H9 (cell line): ENCODE measurements at regions not wholly inside any gene's neighbourhood (a gene's known extent, or its start where the extent isn't known, plus 50 kb on each side); places are given as distances from the start of the nearest gene placed in this dataset.

Experiments used
- DNase-seq: peaks from one replicate; pipeline ENCODE4 v3.0.0-alpha.2; 2017
- H2AFZ ChIP-seq: one replicate; pipeline ENCODE4 v1.6.1; 2013; ENCODE audit warnings: mild to moderate bottlenecking, low read length, control low read depth, moderate library complexity
- H2AK5ac ChIP-seq: 2 replicates; pipeline ENCODE4 v1.6.1; 2013; ENCODE audit warnings: low read length, control low read depth, mixed read lengths; ENCODE audit not compliant: insufficient read length
- H2BK120ac ChIP-seq: one replicate; pipeline ENCODE4 v1.6.1; 2013; ENCODE audit warnings: low read depth, mild to moderate bottlenecking, low read length, control low read depth, inconsistent platforms; ENCODE audit not compliant: poor library complexity, severe bottlenecking
- H2BK12ac ChIP-seq: 2 replicates; pipeline ENCODE4 v1.6.1; 2013; ENCODE audit warnings: low read length, control low read depth, mixed read lengths, low read depth; ENCODE audit not compliant: insufficient read length
- H2BK15ac ChIP-seq: 2 replicates; pipeline ENCODE4 v1.6.1; 2013; ENCODE audit warnings: low read depth, low read length, control low read depth
- H2BK20ac ChIP-seq: one replicate; pipeline ENCODE4 v1.6.1; 2013; ENCODE audit warnings: low read depth, mild to moderate bottlenecking, low read length, control low read depth, inconsistent platforms; ENCODE audit not compliant: poor library complexity, severe bottlenecking
- H2BK5ac ChIP-seq: 2 replicates; pipeline ENCODE4 v1.6.1; 2013; ENCODE audit warnings: low read length, control low read depth, mixed read lengths; ENCODE audit not compliant: insufficient read length
- H3K14ac ChIP-seq: 2 replicates; pipeline ENCODE4 v1.6.1; 2013; ENCODE audit warnings: low read length, control low read depth; ENCODE audit not compliant: insufficient read depth
- H3K18ac ChIP-seq: 2 replicates; pipeline ENCODE4 v1.6.1; 2013; ENCODE audit warnings: low read depth, mild to moderate bottlenecking, mixed read lengths, low read length, control low read depth; ENCODE audit not compliant: insufficient read length
- H3K23ac ChIP-seq: 2 replicates; pipeline ENCODE4 v1.6.1; 2013; ENCODE audit warnings: low read length, control low read depth, mixed read lengths, low read depth; ENCODE audit not compliant: insufficient read length
- H3K23me2 ChIP-seq: 2 replicates; pipeline ENCODE4 v1.6.1; 2013; ENCODE audit warnings: low read depth, mild to moderate bottlenecking, mixed read lengths, low read length, control low read depth; ENCODE audit not compliant: insufficient read length, poor library complexity, severe bottlenecking
- H3K27ac ChIP-seq: 2 replicates; pipeline ENCODE4 v1.5.1; 2013; ENCODE audit warnings: low read length, control low read depth, mixed read lengths, low read depth; ENCODE audit not compliant: insufficient read length
- H3K27me3 ChIP-seq: 2 replicates; pipeline ENCODE4 v1.6.1; 2013; ENCODE audit warnings: low read length, control low read depth, inconsistent platforms; ENCODE audit not compliant: insufficient read depth
- H3K4ac ChIP-seq: 2 replicates; pipeline ENCODE4 v1.6.1; 2013; ENCODE audit warnings: low read depth, mild to moderate bottlenecking, control low read depth, inconsistent platforms, low read length, moderate library complexity
- H3K4me1 ChIP-seq: 2 replicates; pipeline ENCODE4 v1.6.1; 2013; ENCODE audit warnings: low read length, control low read depth, inconsistent platforms; ENCODE audit not compliant: insufficient read depth
- H3K4me2 ChIP-seq: 2 replicates; pipeline ENCODE4 v1.6.1; 2013; ENCODE audit warnings: low read length, control low read depth, mixed read lengths; ENCODE audit not compliant: insufficient read length, insufficient read depth
- H3K56ac ChIP-seq: 2 replicates; pipeline ENCODE4 v1.6.1; 2013; ENCODE audit warnings: low read depth, mild to moderate bottlenecking, mixed read lengths, low read length, control low read depth; ENCODE audit not compliant: insufficient read length
- H3K79me1 ChIP-seq: 2 replicates; pipeline ENCODE4 v1.6.1; 2013; ENCODE audit warnings: low read depth, mild to moderate bottlenecking, moderate library complexity, low read length, control low read depth, inconsistent platforms; ENCODE audit not compliant: insufficient read depth, poor library complexity, severe bottlenecking
- H3K79me2 ChIP-seq: 2 replicates; pipeline ENCODE4 v1.6.1; 2013; ENCODE audit warnings: low read length, control low read depth, inconsistent platforms; ENCODE audit not compliant: insufficient read depth
- H3K9ac ChIP-seq: 2 replicates; pipeline ENCODE4 v1.6.1; 2013; ENCODE audit warnings: low read length, control low read depth, mixed read lengths; ENCODE audit not compliant: insufficient read length; ENCODE audit errors: extremely low read depth
- H3K9me3 ChIP-seq: one replicate; pipeline ENCODE4 v1.6.1; 2013; ENCODE audit warnings: low read depth, low read length, inconsistent platforms; ENCODE audit not compliant: control insufficient read depth
- H3T11ph ChIP-seq: one replicate; pipeline ENCODE4 v1.6.1; 2013; ENCODE audit warnings: mild to moderate bottlenecking, low read length, control low read depth, inconsistent platforms
- H4K20me1 ChIP-seq: one replicate; pipeline ENCODE4 v1.6.1; 2013; ENCODE audit not compliant: control insufficient read depth, insufficient read length, insufficient read depth
- H4K5ac ChIP-seq: 2 replicates; pipeline ENCODE4 v1.6.1; 2013; ENCODE audit warnings: low read depth, mild to moderate bottlenecking, mixed read lengths, low read length, control low read depth; ENCODE audit not compliant: insufficient read length
- H4K8ac ChIP-seq: replicated peaks from 2 replicates; pipeline ENCODE4 v1.6.1; 2013; ENCODE audit warnings: low read length, control low read depth, mixed read lengths, low read depth; ENCODE audit not compliant: insufficient read length
- H4K91ac ChIP-seq: 2 replicates; pipeline ENCODE4 v1.6.1; 2013; ENCODE audit warnings: low read depth, mild to moderate bottlenecking, moderate library complexity, mixed read lengths, low read length, control low read depth; ENCODE audit not compliant: insufficient read length
- H3K27ac Mint-ChIP-seq, 3 experiments: 2 replicates in 2 of 3; 3 replicates in 1 of 3; pipeline ENCODE4 v1.8.0; 2020 to 2021; ENCODE audit warnings: mixed read lengths in 3 of 3, mild to moderate bottlenecking in 1 of 3, moderate library complexity in 1 of 3
- H3K27me3 Mint-ChIP-seq: 2 replicates; pipeline ENCODE4 v1.8.0; 2021; ENCODE audit warnings: low read depth, mild to moderate bottlenecking, moderate library complexity, mixed read lengths
- H3K36me3 Mint-ChIP-seq, 3 experiments: 2 replicates in 2 of 3; 3 replicates in 1 of 3; pipeline ENCODE4 v1.8.0; 2020 to 2021; ENCODE audit warnings: low read depth in 3 of 3, mixed read lengths in 3 of 3; ENCODE audit not compliant: insufficient read depth in 1 of 3
- H3K4me1 Mint-ChIP-seq, 2 experiments: 2 replicates each; pipeline ENCODE4 v1.8.0; 2020; ENCODE audit warnings: mixed read lengths in 2 of 2
- H3K4me3 Mint-ChIP-seq, 2 experiments: 2 replicates in 1 of 2; 3 replicates in 1 of 2; pipeline ENCODE4 v1.8.0; 2020 to 2021; ENCODE audit warnings: mild to moderate bottlenecking in 2 of 2, mixed read lengths in 2 of 2, moderate library complexity in 1 of 2
- H3K9me3 Mint-ChIP-seq, 2 experiments: 2 replicates in 1 of 2; 3 replicates in 1 of 2; pipeline ENCODE4 v1.8.0; 2020; ENCODE audit warnings: mild to moderate bottlenecking in 2 of 2, mixed read lengths in 2 of 2, moderate library complexity in 1 of 2
- CTCF ChIP-seq: fragments of 200-600 bp; sonication (generic); conservative IDR thresholded peaks from 3 replicates; pipeline ENCODE4 v1.8.0; 2021; ENCODE audit warnings: antibody characterized with exemption, mild to moderate bottlenecking
- WGBS: extraction: QIAGEN DNeasy Blood & Tissue Kit; methylation state at CpG from one replicate; pipeline ENCODE4 v1.1.7; 2013; ENCODE audit warnings: missing lambda C conversion rate, low lambda C conversion rate, mixed read lengths; ENCODE audit not compliant: insufficient read length; ENCODE audit errors: extremely low coverage; 5-methylcytosine and 5-hydroxymethylcytosine counted together

- H3K18ac ChIP-seq: no peak overlapping the region
- H3K9me3 ChIP-seq: no peaks in the 10 kb centered on the region
- no peaks in the 10 kb centered on the region for H3K79me2 ChIP-seq
- H3K9me3 Mint-ChIP-seq: no peaks in the 10 kb centered on the region; a peak in 1 of 5 replicates
- no peaks in the 10 kb centered on the region for H3K4me1 ChIP-seq
- H3K23ac ChIP-seq: no peak overlapping the region
- H3K9ac ChIP-seq: no peak overlapping the region
- H3K4me3 Mint-ChIP-seq: no peak overlapping the region
- no peak overlapping the region for H2AFZ ChIP-seq
- H3T11ph ChIP-seq: no peak overlapping the region
- DNase-seq: no peak
- H2BK120ac ChIP-seq: no peak overlapping the region
- H3K56ac ChIP-seq: no peak overlapping the region
- H3K4me2 ChIP-seq: no peak overlapping the region
- H3K36me3 Mint-ChIP-seq: no peaks in the 10 kb centered on the region; a peak in 1 of 7 replicates
- H2BK12ac ChIP-seq: no peak overlapping the region
- H2BK20ac ChIP-seq: no peak overlapping the region
- H3K14ac ChIP-seq: no peak overlapping the region
- H3K27me3 ChIP-seq: no peaks in the 10 kb centered on the region
- no peaks in the 10 kb centered on the region for H4K20me1 ChIP-seq
- H3K27me3 Mint-ChIP-seq: peaks cover 8% of the 10 kb centered on the region
- H3K79me1 ChIP-seq: no peaks in the 10 kb centered on the region
- no peak overlapping the region for H3K4ac ChIP-seq
- H3K23me2 ChIP-seq: no peaks in the 10 kb centered on the region
- H4K91ac ChIP-seq: no peak overlapping the region
- H3K27ac ChIP-seq: no peak overlapping the region
- no peak overlapping the region for H2BK15ac ChIP-seq
- no peak for TF ChIP-seq CTCF
- H4K8ac ChIP-seq: no peak overlapping the region
- H4K5ac ChIP-seq: no peak overlapping the region
- H3K27ac Mint-ChIP-seq: no peak overlapping the region
- no CpG with 5 or more reads among the region's 10 CpGs for WGBS
- no peak overlapping the region for H2BK5ac ChIP-seq
- H2AK5ac ChIP-seq: no peak overlapping the region
- H3K4me1 Mint-ChIP-seq: peaks cover 0 to 2% of the 10 kb centered on the region in 2 experiments; a peak in 1 of 4 replicates
These were observed 255.9 kb upstream of the IRX1 start for GRCh38 chr5:3339798-3340115.
